Fibroblast of skin of left biceps (primary cell): ENCODE measurements at regions not wholly inside any gene's neighbourhood (a gene's known extent, or its start where the extent isn't known, plus 50 kb on each side); places are given as distances from the start of the nearest gene placed in this dataset.

Experiments
- DNase-seq, 2 experiments: peaks; one replicate each; pipeline ENCODE4 v3.0.0-alpha.2; 2013; ENCODE audit warnings: low read depth in 2 of 2

DNA sequence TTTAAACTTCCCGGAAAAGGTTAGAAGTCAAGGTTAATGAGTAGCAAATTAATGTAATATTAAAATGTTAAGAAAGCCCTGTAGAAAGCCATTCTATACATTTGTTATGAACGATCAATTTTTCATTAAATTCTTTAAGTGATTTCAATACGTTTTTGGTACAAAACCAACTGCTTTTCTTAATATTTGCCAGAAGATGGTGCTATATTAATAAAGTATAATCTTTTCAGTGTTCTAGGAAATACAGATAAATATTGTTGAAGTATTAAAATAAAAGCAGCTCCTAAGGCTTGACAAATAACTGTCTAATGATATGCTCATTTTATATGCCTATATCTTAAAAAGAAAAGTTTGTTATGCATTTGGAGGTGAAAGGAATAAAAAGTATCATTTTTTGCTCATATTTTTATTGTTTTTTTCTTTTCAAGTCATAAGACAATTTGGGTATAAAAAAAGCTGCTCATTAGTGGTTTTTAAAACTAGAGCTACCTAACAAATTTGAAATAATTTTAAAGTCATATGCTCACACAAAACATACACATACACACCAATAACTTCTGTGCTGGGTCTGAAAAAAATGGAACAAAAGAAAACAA, 130.3 kb upstream of the POT1 start:
- no peak for DNase-seq

GRCh38 chr7:125057963-125058362, 128.3 kb upstream of the POT1 start:
- no peak for DNase-seq

DNA sequence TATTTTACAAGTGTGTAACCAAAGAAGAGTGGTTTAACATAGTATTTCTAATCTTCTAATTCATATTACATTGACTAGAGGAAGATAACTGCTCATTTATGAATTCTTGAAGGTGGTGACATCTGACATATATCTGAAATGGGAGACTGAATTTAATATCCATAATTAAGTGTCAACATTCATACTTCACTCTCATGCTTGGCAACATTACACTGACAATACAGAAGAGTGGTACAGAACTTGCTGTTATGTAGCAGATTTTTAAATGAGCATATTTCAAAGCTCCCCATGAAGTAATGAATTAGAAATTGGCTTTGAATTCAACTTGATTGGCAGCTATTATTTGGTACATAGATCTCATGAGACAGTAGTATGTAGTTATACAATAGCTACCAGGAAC, 125.8 kb upstream of the POT1 start:
- no peak for DNase-seq

DNA sequence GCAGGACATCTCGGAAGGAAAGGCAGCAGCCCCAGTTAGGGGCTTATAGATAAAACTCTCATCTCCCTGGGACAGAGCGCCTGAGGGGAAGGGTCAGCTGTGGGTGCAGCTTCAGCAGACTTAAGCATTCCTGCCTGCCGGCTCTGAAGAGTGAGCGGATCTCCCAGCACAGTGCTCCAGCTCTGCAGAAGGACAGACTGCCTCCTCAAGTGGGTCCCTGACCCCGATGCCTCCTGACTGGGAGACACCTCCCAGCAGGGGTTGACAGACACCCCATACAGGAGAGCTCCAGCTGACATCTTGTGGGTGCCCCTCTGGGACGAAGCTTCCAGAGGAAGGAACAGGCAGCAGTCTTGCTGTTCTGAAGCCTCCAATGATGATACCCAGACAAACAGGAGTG, 117.1 kb upstream of the POT1 start:
- DNase-seq, result no peak

DNA sequence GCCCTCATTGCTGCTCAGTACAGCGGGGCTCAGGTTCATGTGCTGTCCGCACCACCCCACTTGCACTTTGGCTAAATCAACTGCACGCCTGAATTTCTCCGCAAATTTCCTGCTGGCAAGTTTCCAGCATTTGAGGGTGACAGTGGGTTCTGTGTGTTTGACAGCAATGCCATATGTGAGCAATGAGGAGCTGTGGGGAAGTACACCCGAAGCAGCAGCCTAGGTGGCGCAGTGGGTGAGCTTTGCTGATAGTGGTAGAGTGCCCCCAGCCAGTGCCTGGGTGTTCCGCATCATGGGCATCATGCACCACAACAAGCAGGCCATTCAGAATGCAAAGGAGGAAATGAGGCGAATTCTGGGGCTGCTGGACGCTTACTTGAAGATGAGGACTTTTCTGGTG, 103.9 kb upstream of the POT1 start:
- DNase-seq, result no peak

DNA sequence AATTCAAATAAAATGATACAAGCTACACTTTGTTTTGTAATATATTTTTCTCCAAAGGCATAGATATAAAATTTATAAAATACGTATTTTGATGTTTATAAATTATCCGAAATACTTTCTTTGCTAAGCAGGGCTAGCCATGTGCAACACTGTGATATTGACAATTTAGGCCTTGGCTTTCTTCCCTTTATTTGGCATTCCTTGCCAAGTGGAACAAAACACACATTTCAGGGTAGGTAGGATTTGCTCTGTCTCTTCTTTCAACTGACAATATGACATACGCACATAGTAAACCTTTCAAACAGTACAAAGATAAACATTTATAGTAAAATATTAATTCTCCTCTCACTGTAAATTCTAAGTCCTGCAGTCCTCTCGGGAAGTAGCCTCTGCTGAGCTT, 103.3 kb upstream of the POT1 start:
- DNase-seq, result no peak

GRCh38 chr7:125030756-125031387, 101.2 kb upstream of the POT1 start:
- DNase-seq, result no peak

DNA sequence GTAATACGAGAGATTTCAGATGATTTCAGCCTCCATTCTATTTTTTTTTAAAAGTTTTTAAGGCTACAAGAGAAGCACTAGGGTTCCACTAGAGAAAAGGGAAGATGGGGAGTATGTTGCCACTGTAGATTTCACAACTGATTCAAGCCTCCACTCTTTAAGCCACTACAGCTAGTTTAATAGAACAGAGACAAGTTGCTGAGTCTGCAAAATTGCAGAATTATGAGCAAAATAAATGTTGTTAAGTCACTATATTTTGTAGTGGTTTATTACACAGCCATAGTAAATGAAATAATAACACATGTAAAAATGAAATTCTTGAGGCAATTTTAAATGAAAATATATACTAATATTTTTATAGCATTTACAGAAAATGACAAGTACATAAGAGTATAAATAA, 96.0 kb upstream of the POT1 start:
- no peak for DNase-seq

- DNase-seq, result no peak
Measured at GRCh38 chr7:125020801-125021200, 91.2 kb upstream of the POT1 start.

DNA sequence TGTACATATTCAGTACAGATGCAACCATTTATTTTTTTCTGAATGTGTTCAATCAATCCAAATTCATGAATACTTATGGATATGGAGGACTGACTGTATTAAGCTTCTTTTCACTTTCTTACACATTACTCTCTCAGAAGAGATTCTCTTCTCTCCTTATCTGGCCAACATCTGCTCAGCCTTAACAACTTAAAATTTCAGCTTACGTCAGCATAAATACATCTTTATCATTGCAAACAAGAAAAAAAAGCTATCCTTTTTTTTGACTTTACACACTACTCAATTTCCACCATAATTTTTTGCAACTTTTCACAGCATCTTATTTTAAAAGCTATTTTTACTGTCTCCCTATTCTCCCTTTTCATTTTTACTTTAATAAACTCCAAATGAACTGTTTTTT, 80.9 kb upstream of the POT1 start:
- no peak for DNase-seq

DNA sequence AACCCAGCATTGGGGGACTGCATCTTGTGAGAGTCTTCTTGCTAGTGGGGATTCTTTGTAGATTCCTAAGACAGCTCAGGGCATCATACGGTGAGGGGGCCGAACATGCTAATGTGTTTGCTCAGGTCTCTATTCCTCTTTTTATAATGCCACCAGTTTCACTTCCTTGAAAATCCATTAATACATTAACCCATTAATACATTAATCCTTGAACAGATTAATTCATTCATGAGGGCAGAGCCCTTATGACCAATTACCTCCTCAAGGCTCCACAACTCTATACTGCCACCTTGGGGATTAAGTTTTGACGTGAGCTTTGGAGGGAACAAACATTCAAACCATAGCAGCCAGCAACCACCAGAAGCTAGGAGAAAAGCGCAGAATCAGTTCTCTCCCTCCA, 67.2 kb upstream of the POT1 start:
- no peak for DNase-seq

DNA sequence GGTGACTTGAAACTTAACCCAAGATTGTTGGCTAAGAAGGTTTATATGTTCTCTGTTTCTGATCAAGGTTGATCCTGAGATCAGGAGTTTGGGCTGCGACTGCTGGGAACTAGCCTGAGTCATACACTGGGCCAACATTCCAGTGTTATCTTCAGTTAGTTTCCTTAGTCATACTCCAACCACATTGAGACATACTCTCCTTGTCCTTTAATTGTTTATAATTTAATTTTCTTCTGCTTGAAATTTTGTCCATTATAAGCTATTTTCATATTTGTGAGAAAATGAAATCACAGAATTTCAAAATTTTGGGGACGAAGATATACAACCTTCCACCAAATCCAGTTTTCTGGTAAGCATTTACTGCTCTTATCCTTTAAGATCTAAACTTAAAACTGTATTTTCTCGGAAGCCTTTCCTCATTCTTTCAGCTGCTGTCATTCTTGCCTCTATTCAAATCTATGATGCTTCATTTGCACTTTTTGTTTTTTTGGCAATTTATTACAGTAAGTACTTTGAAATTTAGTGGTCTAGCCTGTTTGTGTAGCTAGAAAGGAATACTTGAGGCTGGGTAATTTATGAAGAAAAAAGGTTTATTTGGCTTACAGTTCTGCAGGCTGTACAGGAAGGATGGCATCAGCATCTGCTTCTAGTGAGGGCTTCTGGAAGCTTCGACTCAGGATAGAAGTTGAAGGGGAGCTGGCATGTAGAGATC, 63.4 kb upstream of the POT1 start:
- DNase-seq, result peak; percentile 10 to 15

DNA sequence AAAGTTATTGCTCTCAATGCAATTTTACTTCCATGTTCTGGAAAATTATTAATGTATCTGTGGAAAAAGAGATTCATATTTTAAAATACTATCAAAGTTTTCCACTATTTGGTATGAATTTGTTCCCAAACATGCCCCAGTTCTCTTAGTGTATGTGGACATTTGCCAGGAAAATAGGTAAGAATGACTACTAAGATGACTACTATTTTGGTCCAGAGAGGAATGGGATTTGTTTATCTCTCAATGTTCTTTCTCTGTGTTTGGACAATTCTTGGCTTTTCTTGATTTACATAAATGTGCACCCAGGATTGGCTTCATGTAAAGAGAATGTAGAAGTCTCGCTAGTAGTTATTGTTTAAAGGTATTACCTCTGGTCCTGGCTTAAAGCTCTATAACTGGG, 60.3 kb upstream of the POT1 start:
- DNase-seq, result no peak
